ENCODE measurements at regions not wholly inside any gene's neighbourhood (a gene's known extent, or its start where the extent isn't known, plus 50 kb on each side); places are given as distances from the start of the nearest gene placed in this dataset.

DNA sequence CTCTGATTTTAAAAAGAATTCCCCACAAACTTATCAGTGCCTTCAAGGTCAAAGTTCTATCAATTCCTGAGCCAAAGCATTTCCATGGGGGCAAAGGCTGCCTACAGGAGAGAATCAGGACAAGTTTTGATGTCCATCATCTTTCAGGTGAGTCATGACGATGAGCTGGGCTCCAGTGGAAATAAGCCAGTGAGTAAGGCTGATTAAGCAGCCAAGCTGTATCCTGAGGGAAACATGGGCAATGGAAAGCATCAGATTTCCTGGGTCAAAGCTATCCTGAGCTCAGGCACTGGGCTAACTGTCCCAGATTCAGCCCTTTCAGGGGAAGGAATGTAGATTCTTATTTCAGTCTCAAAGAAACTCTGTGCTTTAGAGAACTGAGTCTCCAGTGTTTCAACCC, 377.4 kb downstream of the CD109 start:
- no peak for DNase-seq (ENCODE audit: extremely low spot score in 2 of 2)
- H3K4me1 ChIP-seq: peaks cover 8% of the 10 kb centered on the region
- H3K36me3 ChIP-seq: no peaks in the 10 kb centered on the region
- no peak overlapping the region for H3K4me3 ChIP-seq
- TF ChIP-seq, protein P1, sequence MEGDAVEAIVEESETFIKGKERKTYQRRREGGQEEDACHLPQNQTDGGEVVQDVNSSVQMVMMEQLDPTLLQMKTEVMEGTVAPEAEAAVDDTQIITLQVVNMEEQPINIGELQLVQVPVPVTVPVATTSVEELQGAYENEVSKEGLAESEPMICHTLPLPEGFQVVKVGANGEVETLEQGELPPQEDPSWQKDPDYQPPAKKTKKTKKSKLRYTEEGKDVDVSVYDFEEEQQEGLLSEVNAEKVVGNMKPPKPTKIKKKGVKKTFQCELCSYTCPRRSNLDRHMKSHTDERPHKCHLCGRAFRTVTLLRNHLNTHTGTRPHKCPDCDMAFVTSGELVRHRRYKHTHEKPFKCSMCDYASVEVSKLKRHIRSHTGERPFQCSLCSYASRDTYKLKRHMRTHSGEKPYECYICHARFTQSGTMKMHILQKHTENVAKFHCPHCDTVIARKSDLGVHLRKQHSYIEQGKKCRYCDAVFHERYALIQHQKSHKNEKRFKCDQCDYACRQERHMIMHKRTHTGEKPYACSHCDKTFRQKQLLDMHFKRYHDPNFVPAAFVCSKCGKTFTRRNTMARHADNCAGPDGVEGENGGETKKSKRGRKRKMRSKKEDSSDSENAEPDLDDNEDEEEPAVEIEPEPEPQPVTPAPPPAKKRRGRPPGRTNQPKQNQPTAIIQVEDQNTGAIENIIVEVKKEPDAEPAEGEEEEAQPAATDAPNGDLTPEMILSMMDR (IDR thresholded peaks at IDR 0.05): no peak
- TF ChIP-seq POLR2AphosphoS5 (IDR thresholded peaks at IDR 0.05; ENCODE audit: insufficient read depth in 1 of 2, low read depth in 1 of 2): no peak
- no peak for TF ChIP-seq POLR2A (IDR thresholded peaks at IDR 0.05)
- intact Hi-C loops (cut with DNase I): no loop called here
- H3K27ac ChIP-seq: peak overlapping the region; percentile 9
- no peaks in the 10 kb centered on the region for H3K9me3 ChIP-seq
- H3K27me3 ChIP-seq: no peaks in the 10 kb centered on the region

DNA sequence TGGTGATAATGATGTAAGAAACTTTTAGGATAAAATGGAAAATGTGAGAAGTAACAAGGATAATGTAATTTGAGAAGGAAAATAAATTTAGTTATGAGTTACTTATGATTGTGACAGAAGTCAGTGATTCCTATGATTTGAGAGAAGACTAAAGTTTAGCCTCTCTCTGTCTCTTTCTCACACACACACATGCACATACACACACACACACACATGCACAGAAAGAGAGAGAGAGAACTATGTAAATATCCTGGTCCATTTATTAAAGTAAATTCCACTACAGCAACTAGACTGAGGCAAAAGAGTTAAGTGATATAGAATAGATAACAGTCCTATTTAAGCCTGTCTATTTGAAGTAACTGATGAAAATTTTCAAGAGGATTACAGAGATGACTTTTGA, 375.2 kb downstream of the CD109 start:
- no peak for DNase-seq (ENCODE audit: extremely low spot score in 2 of 2)
- intact Hi-C loops (cut with DNase I): no loop called here
- H3K27me3 ChIP-seq: no peaks in the 10 kb centered on the region
- no peak overlapping the region for H3K27ac ChIP-seq
- no peak overlapping the region for H3K4me3 ChIP-seq
- H3K4me1 ChIP-seq: peaks cover 8% of the 10 kb centered on the region
- H3K36me3 ChIP-seq: no peaks in the 10 kb centered on the region
- TF ChIP-seq POLR2AphosphoS5 (IDR thresholded peaks at IDR 0.05; ENCODE audit: insufficient read depth in 1 of 2, low read depth in 1 of 2): no peak
- TF ChIP-seq, protein P1 (IDR thresholded peaks at IDR 0.05): no peak
- no peak for TF ChIP-seq POLR2A (IDR thresholded peaks at IDR 0.05)
- H3K9me3 ChIP-seq: no peaks in the 10 kb centered on the region

- no peak for DNase-seq (ENCODE audit: extremely low spot score in 2 of 2)
- intact Hi-C loops (cut with DNase I): no loop called here
- H3K27ac ChIP-seq: no peak overlapping the region
- H3K27me3 ChIP-seq: no peaks in the 10 kb centered on the region
- no peaks in the 10 kb centered on the region for H3K9me3 ChIP-seq
- H3K4me1 ChIP-seq: peaks cover 8% of the 10 kb centered on the region
- H3K4me3 ChIP-seq: no peak overlapping the region
- no peaks in the 10 kb centered on the region for H3K36me3 ChIP-seq
- TF ChIP-seq POLR2A (IDR thresholded peaks at IDR 0.05) (no peak), POLR2AphosphoS5 (IDR thresholded peaks at IDR 0.05; ENCODE audit: insufficient read depth in 1 of 2, low read depth in 1 of 2) (no peak)
- TF ChIP-seq, protein P1 (IDR thresholded peaks at IDR 0.05): no peak
Observed at GRCh38 chr6:74070711-74071110, 374.7 kb downstream of the CD109 start.

DNA sequence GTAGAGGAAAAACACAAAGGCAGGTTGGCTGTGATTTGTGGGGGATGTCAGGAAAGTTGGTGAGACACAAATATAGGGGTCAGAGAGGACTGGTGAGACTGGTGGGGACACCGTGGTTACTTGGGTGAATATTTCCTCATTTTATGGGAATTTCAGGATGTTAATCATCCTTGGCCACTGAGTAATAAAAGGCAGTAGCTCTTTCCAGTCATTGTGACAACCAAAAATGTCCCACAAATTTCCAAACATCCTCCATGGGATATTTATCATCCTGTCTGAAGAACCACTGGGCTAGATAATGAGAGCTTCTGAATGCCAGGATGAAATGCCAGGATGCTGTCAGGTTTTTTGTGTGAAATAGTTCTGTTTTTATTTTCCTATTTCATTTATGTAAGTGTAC, 374.1 kb downstream of the CD109 start:
- no peak overlapping the region for H3K4me3 ChIP-seq
- no peaks in the 10 kb centered on the region for H3K36me3 ChIP-seq
- DNase-seq (ENCODE audit: extremely low spot score in 2 of 2): no peak
- no peaks in the 10 kb centered on the region for H3K9me3 ChIP-seq
- TF ChIP-seq, protein P1 (IDR thresholded peaks at IDR 0.05): no peak
- no peak for TF ChIP-seq POLR2AphosphoS5 (IDR thresholded peaks at IDR 0.05; ENCODE audit: insufficient read depth in 1 of 2, low read depth in 1 of 2)
- no peak for TF ChIP-seq POLR2A (IDR thresholded peaks at IDR 0.05)
- H3K27ac ChIP-seq: no peak overlapping the region
- no peaks in the 10 kb centered on the region for H3K27me3 ChIP-seq
- H3K4me1 ChIP-seq: peaks cover 8% of the 10 kb centered on the region
- intact Hi-C loops (cut with DNase I): no loop called here

GRCh38 chr6:74069089-74069581, 373.1 kb downstream of the CD109 start:
- Histone ChIP-seq H3K9me3 (no peaks in the 10 kb centered on the region), H3K4me3 (no peak overlapping the region), H3K27me3 (no peaks in the 10 kb centered on the region), H3K36me3 (no peaks in the 10 kb centered on the region), H3K4me1 (peaks cover 8% of the 10 kb centered on the region), H3K27ac (no peak overlapping the region)
- intact Hi-C loops (cut with DNase I): no loop called here
- TF ChIP-seq, protein P1 (IDR thresholded peaks at IDR 0.05): no peak
- no peak for TF ChIP-seq POLR2AphosphoS5 (IDR thresholded peaks at IDR 0.05; ENCODE audit: insufficient read depth in 1 of 2, low read depth in 1 of 2)
- TF ChIP-seq POLR2A (IDR thresholded peaks at IDR 0.05): no peak
- no peak for DNase-seq (ENCODE audit: extremely low spot score in 2 of 2)

Data from vagina (tissue), 2 donors.